ENCODE measurements at regions not wholly inside any gene's neighbourhood (a gene's known extent, or its start where the extent isn't known, plus 50 kb on each side); places are given as distances from the start of the nearest gene placed in this dataset.

DNA sequence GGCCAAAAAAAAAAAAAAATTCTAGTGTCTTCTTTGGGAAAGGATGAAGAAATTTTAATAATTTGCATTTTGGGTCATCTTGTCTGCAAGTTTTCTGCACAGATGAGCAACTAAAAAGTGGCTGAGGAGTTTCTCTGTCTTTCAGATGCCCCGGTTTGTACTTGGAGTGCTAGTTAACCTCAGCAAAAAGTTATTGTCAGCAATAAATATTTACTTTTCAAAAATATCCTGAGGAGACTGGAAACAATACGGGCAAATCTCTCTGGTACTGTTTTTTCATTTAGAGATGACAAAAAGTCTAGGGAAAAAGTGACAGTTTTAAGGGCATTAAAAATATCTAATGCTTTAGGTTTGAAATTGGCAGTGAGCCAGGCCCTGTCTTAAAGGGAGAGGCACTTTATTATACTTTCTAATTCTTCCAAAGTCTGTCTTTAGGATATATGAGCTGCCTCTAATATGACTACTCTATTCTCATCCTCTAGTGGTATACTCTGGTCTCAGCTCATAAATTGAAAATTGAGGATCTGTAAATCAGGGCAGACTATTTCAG lies 436.0 kb upstream of the NR2F2 start:
- TF ChIP-seq JUND (IDR thresholded peaks at IDR 0.05; ENCODE audit: low read depth) = no peak
- in situ Hi-C loops (cut with HindIII; ENCODE audit: low pct_unique_long_range_greater_than_20kb, low sequenced_read_pairs) = no loop called here
- DNase-seq (ENCODE audit: low read depth in 1 of 2, low spot score in 1 of 2) = peak in 1 of 2 experiments; percentile 72

- TF ChIP-seq JUND (IDR thresholded peaks at IDR 0.05; ENCODE audit: low read depth) = peak; percentile 90
- in situ Hi-C loops (cut with HindIII; ENCODE audit: low pct_unique_long_range_greater_than_20kb, low sequenced_read_pairs) = no loop called here
- DNase-seq (ENCODE audit: low read depth in 1 of 2, low spot score in 1 of 2) = peak in 1 of 2 experiments; percentile 96
These were observed 435.0 kb upstream of the NR2F2 start for GRCh38 chr15:95895508-95895907.

- no peak for TF ChIP-seq JUND (IDR thresholded peaks at IDR 0.05; ENCODE audit: low read depth)
- no peak for DNase-seq (ENCODE audit: low read depth in 1 of 2, low spot score in 1 of 2)
- in situ Hi-C loops (cut with HindIII; ENCODE audit: low pct_unique_long_range_greater_than_20kb, low sequenced_read_pairs) = no loop called here
These were observed 432.8 kb upstream of the NR2F2 start for GRCh38 chr15:95897651-95898050.

- no peak for TF ChIP-seq JUND (IDR thresholded peaks at IDR 0.05; ENCODE audit: low read depth)
- in situ Hi-C loops (cut with HindIII; ENCODE audit: low pct_unique_long_range_greater_than_20kb, low sequenced_read_pairs) = no loop called here
- no peak for DNase-seq (ENCODE audit: low read depth in 1 of 2, low spot score in 1 of 2)
These were observed 431.7 kb upstream of the NR2F2 start for GRCh38 chr15:95898761-95899160.

- in situ Hi-C loops (cut with HindIII; ENCODE audit: low pct_unique_long_range_greater_than_20kb, low sequenced_read_pairs) = no loop called here
- no peak for TF ChIP-seq JUND (IDR thresholded peaks at IDR 0.05; ENCODE audit: low read depth)
- no peak for DNase-seq (ENCODE audit: low read depth in 1 of 2, low spot score in 1 of 2)
These were observed 429.2 kb upstream of the NR2F2 start for GRCh38 chr15:95901271-95901670.

DNA sequence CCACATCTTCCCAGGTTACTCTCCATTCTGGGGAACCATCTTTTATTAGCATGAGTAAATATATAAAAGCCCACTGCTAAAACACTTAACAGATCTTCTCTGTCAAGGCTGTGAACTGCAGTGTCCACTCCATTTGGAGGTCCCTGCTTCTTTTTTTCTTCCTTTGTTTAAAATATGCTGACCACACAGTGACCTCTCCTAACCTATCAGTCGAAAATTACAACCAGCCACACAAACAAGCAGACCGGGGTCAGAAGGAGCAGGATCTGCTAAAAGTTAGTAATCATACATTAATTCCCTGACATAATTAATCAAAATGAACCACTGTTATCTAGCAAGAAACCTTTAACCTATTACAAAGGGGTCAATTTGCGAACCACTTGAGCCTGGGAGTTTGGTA lies 427.9 kb upstream of the NR2F2 start:
- no peak for DNase-seq (ENCODE audit: low read depth in 1 of 2, low spot score in 1 of 2)
- in situ Hi-C loops (cut with HindIII; ENCODE audit: low pct_unique_long_range_greater_than_20kb, low sequenced_read_pairs) = no loop called here
- TF ChIP-seq JUND (IDR thresholded peaks at IDR 0.05; ENCODE audit: low read depth) = no peak

DNA sequence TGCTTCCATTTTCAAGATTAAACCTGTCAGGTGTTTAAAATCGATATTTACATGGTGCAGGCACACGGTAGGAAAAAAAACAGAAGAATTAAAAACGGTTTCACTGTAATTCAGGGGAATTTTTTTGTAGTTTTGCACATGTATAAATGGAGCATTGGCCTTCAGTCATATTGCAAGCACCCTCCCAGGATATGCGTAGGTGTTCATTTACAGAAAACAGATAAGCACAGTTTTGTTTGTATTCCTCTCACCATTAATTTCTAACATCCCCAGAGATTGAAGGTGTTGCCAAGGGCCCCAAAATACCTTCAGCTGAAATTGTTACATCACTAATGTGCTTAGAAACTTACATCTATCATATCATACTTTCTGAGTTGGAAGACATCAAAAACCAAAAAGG lies 427.1 kb upstream of the NR2F2 start:
- no peak for DNase-seq (ENCODE audit: low read depth in 1 of 2, low spot score in 1 of 2)
- in situ Hi-C loops (cut with HindIII; ENCODE audit: low pct_unique_long_range_greater_than_20kb, low sequenced_read_pairs) = no loop called here

GRCh38 chr15:95910643-95911212 lies 419.8 kb upstream of the NR2F2 start:
- in situ Hi-C loops (cut with HindIII; ENCODE audit: low pct_unique_long_range_greater_than_20kb, low sequenced_read_pairs) = no loop called here
- TF ChIP-seq JUND (IDR thresholded peaks at IDR 0.05; ENCODE audit: low read depth) = no peak
- DNase-seq (ENCODE audit: low read depth in 1 of 2, low spot score in 1 of 2) = no peak

More for the DNA sequence above, 427.1 kb upstream of the NR2F2 start:
- TF ChIP-seq JUND (IDR thresholded peaks at IDR 0.05; ENCODE audit: low read depth) = no peak

- peak in 1 of 2 experiments; percentile 49 for DNase-seq (ENCODE audit: low read depth in 1 of 2, low spot score in 1 of 2)
- TF ChIP-seq JUND (IDR thresholded peaks at IDR 0.05; ENCODE audit: low read depth) = peak; percentile 55; the same call in 1 of the 2 replicates
- in situ Hi-C loops (cut with HindIII; ENCODE audit: low pct_unique_long_range_greater_than_20kb, low sequenced_read_pairs) = no loop called here
These were observed 418.8 kb upstream of the NR2F2 start for GRCh38 chr15:95911570-95912279.

GRCh38 chr15:95912280-95912625 lies 418.2 kb upstream of the NR2F2 start:
- in situ Hi-C loops (cut with HindIII; ENCODE audit: low pct_unique_long_range_greater_than_20kb, low sequenced_read_pairs) = no loop called here
- peak in 1 of 2 experiments; percentile 80 for DNase-seq (ENCODE audit: low read depth in 1 of 2, low spot score in 1 of 2)
- no peak for TF ChIP-seq JUND (IDR thresholded peaks at IDR 0.05; ENCODE audit: low read depth)

DNA sequence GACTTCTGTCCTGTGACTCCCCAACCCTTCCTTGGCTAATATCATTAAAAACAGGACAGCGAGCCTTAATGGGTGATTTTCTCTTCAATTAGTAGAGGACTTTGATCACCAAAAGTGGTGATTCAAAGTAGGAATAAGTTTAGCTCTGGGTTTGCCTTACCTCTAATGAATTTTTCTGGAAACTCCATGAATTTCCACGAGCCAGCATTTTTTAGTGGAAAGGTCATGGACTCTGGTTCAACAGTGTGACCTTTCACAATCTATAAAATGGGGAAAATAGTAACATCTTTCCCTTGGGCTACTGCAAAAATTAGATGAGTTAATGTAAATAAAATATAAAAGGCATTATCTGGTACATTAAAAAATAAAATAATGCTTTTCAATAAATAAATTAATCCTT lies 417.8 kb upstream of the NR2F2 start:
- DNase-seq (ENCODE audit: low read depth in 1 of 2, low spot score in 1 of 2) = no peak
- TF ChIP-seq JUND (IDR thresholded peaks at IDR 0.05; ENCODE audit: low read depth) = no peak
- in situ Hi-C loops (cut with HindIII; ENCODE audit: low pct_unique_long_range_greater_than_20kb, low sequenced_read_pairs) = no loop called here

DNA sequence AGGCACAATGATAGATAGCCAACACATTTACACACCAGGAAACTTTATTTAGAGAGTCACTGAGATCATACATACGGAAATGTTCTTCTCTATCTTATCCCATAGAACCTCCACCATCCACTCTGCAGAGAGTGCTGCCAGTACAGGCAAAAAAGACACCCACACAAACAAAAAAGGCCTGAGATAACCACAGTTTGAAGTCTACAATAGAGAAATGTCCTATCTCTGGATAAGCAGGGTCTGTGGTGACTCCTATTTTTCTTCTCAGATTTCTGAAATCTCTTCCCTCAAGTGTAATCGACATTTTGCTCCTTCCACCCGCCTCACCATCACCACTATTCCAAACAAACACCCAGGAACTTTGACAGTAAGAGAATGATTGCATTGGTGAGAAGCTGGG lies 413.9 kb upstream of the NR2F2 start:
- TF ChIP-seq JUND (IDR thresholded peaks at IDR 0.05; ENCODE audit: low read depth) = no peak
- DNase-seq (ENCODE audit: low read depth in 1 of 2, low spot score in 1 of 2) = no peak
- in situ Hi-C loops (cut with HindIII; ENCODE audit: low pct_unique_long_range_greater_than_20kb, low sequenced_read_pairs) = no loop called here

GRCh38 chr15:95918525-95918924 lies 412.0 kb upstream of the NR2F2 start:
- DNase-seq (ENCODE audit: low read depth in 1 of 2, low spot score in 1 of 2) = no peak
- in situ Hi-C loops (cut with HindIII; ENCODE audit: low pct_unique_long_range_greater_than_20kb, low sequenced_read_pairs) = no loop called here
- no peak for TF ChIP-seq JUND (IDR thresholded peaks at IDR 0.05; ENCODE audit: low read depth)

Measured in T47D (cell line).